Loucy (cell line): ENCODE measurements at regions not wholly inside any gene's neighbourhood (a gene's known extent, or its start where the extent isn't known, plus 50 kb on each side); places are given as distances from the start of the nearest gene placed in this dataset.

Source experiments
- EZH2phosphoT487 ChIP-seq: fragments of 200-600 bp; IDR thresholded peaks from 2 replicates; pipeline ENCODE4 v1.6.1; 2018; ENCODE audit warnings: antibody characterized with exemption, mild to moderate bottlenecking, moderate library complexity, borderline replicate concordance
- TF ChIP-seq, protein P1 (sequence below): fragments of 200-600 bp; sonication (generic); conservative IDR thresholded peaks from 2 replicates; pipeline ENCODE4 v1.5.1; 2014; ENCODE audit warnings: mild to moderate bottlenecking, antibody characterized with exemption, low read length

DNA sequence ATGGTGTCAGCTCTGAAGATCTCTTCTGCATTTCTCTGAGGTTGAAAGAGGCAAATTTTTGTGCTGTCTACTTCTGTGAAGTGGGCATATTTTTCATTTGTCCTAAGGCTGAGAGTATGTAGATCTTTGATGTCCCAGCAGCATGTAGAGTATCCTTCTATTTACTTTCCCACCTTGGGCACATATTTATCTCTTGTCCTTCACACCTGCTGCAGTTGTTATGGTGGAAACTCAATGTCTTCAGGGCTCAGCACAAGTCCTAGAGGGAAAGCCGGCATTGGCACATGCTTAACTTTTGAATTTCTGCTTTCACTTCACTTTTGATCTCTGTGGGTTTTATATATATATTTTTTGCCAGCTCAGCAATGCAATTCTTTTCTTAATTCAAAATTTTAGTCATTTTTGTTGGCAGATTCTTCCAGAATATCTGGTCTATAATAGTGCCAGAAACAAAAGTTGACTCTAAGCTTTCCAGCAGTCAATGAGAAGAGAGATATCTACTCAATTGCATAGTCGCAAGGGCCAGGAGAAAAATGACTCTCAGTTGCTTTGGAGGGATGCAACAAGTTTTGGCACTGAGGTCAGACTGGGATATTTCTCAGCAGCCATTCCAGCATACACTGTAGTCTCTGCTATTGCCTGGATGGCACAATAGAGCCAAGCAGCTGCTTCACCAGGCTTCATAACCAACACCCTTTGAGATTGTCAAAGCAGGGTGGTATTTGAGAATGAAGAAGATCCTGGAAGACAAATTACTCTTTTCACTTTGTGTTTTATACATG, 127.8 kb upstream of the FAT1 start:
- TF ChIP-seq, protein P1, sequence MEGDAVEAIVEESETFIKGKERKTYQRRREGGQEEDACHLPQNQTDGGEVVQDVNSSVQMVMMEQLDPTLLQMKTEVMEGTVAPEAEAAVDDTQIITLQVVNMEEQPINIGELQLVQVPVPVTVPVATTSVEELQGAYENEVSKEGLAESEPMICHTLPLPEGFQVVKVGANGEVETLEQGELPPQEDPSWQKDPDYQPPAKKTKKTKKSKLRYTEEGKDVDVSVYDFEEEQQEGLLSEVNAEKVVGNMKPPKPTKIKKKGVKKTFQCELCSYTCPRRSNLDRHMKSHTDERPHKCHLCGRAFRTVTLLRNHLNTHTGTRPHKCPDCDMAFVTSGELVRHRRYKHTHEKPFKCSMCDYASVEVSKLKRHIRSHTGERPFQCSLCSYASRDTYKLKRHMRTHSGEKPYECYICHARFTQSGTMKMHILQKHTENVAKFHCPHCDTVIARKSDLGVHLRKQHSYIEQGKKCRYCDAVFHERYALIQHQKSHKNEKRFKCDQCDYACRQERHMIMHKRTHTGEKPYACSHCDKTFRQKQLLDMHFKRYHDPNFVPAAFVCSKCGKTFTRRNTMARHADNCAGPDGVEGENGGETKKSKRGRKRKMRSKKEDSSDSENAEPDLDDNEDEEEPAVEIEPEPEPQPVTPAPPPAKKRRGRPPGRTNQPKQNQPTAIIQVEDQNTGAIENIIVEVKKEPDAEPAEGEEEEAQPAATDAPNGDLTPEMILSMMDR: no peak
- no peak for TF ChIP-seq EZH2phosphoT487
